Endometrium (tissue), 2 donors: ENCODE measurements at regions not wholly inside any gene's neighbourhood (a gene's known extent, or its start where the extent isn't known, plus 50 kb on each side); places are given as distances from the start of the nearest gene placed in this dataset.

Experiments used
- FAIRE-seq: peaks from 2 replicates; lab custom pipeline; 2012; peaks lifted over from hg19 to GRCh38; lab: Jason Lieb, UNC
- donor health status: control.
- donor health status: control.

DNA sequence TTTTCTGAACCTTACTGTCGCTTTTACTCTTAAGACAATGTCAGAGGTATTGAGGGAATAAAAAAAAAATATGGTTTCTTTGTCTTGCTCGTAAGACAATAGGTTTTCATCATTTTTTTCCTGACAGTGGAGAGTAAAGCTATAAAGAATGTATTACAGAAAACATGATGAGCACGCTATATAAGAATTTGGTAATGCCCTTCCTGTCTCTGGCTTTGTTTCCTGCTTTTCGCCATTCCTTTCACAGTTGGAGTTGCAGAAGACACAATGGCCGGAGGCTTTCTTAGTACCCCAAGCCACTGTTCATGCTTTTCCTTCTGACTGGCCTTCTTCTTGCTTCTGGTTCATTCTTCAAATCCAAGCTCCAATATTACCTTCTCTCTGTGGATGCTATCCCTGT, 101.0 kb upstream of the DACH1 start:
- FAIRE-seq: no peak

DNA sequence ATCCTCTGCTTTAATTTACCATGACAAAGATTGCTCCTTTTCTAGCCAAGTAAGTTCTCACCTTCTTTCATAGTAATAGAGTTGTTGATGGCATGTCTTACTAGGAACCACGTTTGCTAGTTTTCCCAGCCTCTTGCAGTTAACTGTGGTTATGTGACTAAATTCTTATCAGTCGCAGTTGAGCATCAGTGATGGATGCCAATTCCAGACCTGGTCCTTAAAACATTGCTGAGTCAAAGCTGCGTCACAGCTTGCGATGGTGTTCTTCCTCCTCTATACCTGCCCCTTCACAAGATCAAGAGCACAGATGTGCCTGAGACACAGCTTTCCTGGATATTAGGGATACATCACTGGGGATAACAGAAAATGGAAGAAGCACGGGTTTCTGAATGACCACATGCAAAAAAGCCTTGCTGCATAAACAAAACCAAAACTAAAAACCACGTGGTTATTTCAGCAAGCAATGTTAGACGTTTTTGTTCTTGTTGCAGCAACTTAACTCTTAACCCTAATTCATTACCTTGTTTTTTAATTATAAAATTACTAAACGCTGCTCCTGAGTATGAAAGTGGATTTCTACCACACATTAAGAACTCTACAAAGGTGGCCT, 97.6 kb upstream of the DACH1 start:
- FAIRE-seq: no peak

DNA sequence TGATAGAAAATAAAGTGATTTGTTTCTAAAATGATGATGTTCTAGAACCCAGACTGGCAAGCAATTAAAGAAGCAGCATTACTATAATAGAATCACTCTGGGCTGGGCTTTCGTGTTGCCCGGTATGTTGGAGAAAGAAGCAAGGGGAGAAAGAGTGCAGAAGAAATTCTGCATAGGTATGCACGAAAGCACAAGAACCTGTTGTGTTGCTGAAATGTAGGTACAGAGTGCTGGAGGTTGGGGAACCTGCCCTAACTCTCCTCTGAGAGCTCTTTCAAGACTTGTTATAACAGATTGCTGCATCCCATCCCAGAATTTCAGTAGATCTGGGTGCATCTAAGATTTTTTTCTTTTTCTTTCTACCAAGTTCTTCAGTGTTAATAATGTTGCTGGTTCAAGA, 95.7 kb upstream of the DACH1 start:
- no peak for FAIRE-seq

GRCh38 chr13:71962126-71962525, 95.1 kb upstream of the DACH1 start:
- FAIRE-seq: peak; percentile 70

DNA sequence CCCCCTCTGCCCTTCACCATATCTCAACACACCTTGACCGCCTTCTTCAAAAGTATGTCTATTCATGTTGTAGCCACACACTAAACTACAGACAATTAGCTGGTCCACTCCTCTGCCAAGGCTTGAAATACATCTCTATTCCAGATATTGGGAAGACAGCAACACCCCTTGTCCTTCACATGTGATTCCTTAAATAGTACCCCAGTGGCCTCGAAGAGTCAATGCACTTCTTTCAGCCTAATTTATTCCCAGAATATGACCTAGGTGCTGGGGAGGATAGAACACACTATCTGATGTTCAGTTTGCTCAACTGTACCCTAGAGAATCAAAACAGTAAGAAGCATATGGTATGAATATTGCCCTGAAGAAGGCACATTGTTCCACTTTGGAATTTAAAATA, 82.4 kb upstream of the DACH1 start:
- no peak for FAIRE-seq

DNA sequence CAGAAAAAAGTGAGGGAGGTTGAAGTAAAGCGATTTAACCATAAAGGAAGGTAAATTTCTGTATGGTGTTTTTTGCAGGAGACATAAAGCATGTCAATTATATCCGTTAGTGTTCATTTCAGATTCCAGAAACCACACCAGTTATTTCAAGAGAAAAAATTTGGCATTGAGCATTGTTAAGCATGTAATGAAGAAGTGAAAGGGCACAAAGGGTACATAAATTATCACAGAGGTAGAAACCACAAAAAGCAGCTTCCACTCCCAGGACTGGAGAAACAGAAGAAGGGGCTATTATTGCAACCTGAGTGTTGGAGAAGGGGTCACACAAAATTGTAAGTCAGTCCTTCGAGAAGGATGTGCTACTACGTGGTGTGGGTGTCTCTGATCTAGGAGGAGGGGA, 72.2 kb upstream of the DACH1 start:
- no peak for FAIRE-seq

GRCh38 chr13:71935166-71935840, 68.3 kb upstream of the DACH1 start:
- FAIRE-seq: no peak

DNA sequence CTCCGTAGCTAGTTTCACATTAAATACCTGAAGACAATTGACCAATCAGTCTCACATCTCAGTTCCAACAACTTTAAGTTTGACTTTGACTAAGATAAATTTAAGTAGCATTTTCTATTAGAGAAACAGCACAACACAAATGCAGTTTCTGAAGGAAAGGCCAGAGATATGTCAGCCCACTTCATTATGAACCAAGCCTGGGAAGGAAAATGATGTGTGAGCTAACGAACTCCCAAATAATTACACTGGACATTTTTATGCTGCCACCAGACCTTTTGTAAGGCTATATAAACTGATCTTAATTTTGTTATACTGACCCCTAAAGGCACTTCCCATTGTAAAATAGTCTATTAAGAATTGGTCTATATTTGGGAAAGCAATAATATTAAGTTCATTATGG, 57.9 kb upstream of the DACH1 start:
- no peak for FAIRE-seq

DNA sequence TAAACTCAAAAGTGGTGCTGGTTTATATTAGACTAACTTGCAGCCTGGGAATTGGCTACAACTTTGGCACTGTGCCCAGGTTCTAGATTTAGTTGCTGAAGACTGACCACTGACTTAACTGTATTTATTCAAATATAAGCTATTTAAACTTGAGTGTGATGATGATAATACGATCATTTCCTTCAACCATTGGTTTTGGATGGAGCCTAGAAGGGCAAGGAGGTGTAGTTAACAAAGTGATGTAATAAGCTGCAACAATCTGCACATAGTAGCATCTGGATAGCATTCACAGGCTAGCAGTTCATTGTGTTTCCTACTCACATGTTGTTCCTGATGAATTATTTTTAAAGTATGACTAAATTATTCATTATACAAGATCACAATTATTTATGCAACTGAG, 55.2 kb upstream of the DACH1 start:
- no peak for FAIRE-seq
